HG02642 (cell line): ENCODE measurements at regions not wholly inside any gene's neighbourhood (a gene's known extent, or its start where the extent isn't known, plus 50 kb on each side); places are given as distances from the start of the nearest gene placed in this dataset.

Source experiments
- ATAC-seq: cut with Tn5 transposase; IDR thresholded peaks from one replicate; pipeline ENCODE4 v1.9.1; 2021; ENCODE audit warnings: mild to moderate bottlenecking; ENCODE audit not compliant: unreplicated experiment, poor library complexity

- no peak for ATAC-seq
These were observed 156.4 kb upstream of the KL start for GRCh38 chr13:32859707-32860292.

GRCh38 chr13:32861304-32861703 lies 154.9 kb upstream of the KL start:
- ATAC-seq: no peak

- no peak for ATAC-seq
These were observed 152.6 kb upstream of the KL start for GRCh38 chr13:32863596-32863995.

- no peak for ATAC-seq
These were observed 149.3 kb upstream of the KL start for GRCh38 chr13:32866921-32867320.

- no peak for ATAC-seq
These were observed 138.7 kb upstream of the KL start for GRCh38 chr13:32877491-32877890.

GRCh38 chr13:32878163-32878562 lies 138.1 kb upstream of the KL start:
- ATAC-seq: no peak

- ATAC-seq: no peak
These were observed 135.6 kb upstream of the KL start for GRCh38 chr13:32880636-32881035.

GRCh38 chr13:32881074-32881776 lies 135.0 kb upstream of the KL start:
- ATAC-seq: no peak

- ATAC-seq: no peak
These were observed 134.5 kb upstream of the KL start for GRCh38 chr13:32881777-32882145.

GRCh38 chr13:32882691-32883090 lies 133.5 kb upstream of the KL start:
- ATAC-seq: no peak

- ATAC-seq: no peak
These were observed 132.7 kb upstream of the KL start for GRCh38 chr13:32883474-32883873.

GRCh38 chr13:32887617-32888016 lies 128.6 kb upstream of the KL start:
- ATAC-seq: no peak

- ATAC-seq: no peak
These were observed 126.1 kb upstream of the KL start for GRCh38 chr13:32889986-32890565.

- ATAC-seq: no peak
These were observed 123.0 kb upstream of the KL start for GRCh38 chr13:32893176-32893575.

- no peak for ATAC-seq
These were observed 121.6 kb upstream of the KL start for GRCh38 chr13:32894589-32895001.

GRCh38 chr13:32895296-32895695 lies 120.9 kb upstream of the KL start:
- ATAC-seq: no peak

- ATAC-seq: no peak
These were observed 118.9 kb upstream of the KL start for GRCh38 chr13:32897296-32897695.

- ATAC-seq: no peak
These were observed 114.0 kb upstream of the KL start for GRCh38 chr13:32902029-32902780.

GRCh38 chr13:32902874-32903273 lies 113.3 kb upstream of the KL start:
- ATAC-seq: no peak

GRCh38 chr13:32903720-32904119 lies 112.5 kb upstream of the KL start:
- ATAC-seq: no peak

GRCh38 chr13:32904266-32904665 lies 112.0 kb upstream of the KL start:
- ATAC-seq: no peak
